Stimulated activated CD8-positive, alpha-beta memory T cell treated with anti-CD3 and anti-CD28 coated beads, Interleukin-15, amount 100 ng/mL, for 4 hours (primary cell): ENCODE measurements at regions not wholly inside any gene's neighbourhood (a gene's known extent, or its start where the extent isn't known, plus 50 kb on each side); places are given as distances from the start of the nearest gene placed in this dataset.

Source experiments
- DNase-seq, 2 donors: peaks; one replicate each; pipeline ENCODE4 v3.0.0-alpha.2; 2020; ENCODE audit warnings: low read depth in 2 of 2

DNA sequence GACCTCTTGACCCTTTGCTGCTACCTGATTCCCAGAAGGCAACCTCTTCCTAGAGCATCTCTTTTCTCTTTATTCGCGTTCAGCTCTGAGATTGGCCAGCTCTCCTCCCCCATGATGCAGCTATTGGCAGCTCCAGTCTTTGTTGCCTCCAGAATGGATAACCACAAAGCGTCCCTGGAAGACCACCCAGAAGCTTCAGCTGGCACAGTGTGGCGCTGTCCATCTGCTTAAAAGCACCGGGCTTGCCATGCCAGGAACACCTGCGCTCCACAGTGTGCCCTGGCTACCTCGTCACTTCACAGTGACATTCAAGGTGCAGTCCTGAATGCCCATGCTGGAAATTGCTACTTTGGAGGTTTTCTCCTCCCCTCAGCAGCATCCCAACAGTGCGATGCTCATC, 353.9 kb downstream of the LMO4 start:
- DNase-seq, result no peak

DNA sequence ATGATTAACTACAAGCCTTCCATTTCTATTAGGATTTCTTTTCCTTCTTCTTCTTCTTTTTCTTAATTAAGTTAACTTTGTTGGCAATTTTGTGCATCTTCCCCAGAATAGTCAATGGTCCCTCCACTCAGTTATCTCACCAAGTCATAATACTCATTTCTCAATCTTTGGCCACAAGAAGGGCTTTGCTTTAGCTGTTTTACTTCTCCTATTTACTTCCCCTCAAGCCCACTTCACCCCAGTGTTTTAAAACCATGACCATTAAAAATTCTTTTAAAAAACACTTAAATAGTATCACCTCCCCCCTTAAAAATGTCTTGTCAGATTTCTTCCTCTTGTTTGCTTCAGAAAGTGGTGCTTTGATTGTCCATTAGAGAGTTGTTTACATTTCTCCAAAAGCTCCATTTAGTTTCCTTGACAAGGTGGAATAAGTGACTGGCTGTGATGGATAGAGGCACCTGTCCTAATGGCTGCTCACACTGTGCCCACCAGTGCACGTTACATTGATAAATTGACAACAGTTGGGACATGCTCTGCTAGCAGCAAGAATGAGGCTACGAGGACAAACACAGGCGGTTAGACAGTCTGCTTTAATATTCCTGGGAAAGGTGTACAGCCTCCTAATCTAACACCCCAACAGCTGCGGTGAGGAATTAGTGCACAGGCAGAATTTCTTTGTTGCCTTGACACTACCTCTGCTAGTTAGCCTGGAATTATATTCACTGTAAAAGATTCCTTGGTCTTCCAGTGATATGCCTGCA, 354.7 kb downstream of the LMO4 start:
- DNase-seq, result no peak

DNA sequence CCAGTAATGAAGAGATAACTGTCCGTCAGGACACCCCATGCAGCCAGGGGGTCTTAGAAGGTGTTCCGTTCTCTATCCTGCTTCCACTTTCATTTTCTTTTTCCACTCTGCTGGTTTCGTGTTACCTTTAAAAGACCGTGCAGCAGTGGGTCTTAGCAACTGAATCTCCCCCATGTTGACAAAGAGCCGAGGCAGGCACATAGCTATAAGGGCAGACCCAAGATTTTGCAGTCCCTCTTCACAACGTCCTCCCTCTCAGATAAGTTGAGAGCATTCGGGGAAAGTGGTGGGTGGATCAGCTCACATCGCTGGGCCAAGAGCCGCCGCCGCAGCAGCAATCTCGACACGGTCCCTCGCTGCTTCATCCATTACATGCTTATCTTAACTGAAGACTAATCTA, 355.5 kb downstream of the LMO4 start:
- DNase-seq, result no peak

DNA sequence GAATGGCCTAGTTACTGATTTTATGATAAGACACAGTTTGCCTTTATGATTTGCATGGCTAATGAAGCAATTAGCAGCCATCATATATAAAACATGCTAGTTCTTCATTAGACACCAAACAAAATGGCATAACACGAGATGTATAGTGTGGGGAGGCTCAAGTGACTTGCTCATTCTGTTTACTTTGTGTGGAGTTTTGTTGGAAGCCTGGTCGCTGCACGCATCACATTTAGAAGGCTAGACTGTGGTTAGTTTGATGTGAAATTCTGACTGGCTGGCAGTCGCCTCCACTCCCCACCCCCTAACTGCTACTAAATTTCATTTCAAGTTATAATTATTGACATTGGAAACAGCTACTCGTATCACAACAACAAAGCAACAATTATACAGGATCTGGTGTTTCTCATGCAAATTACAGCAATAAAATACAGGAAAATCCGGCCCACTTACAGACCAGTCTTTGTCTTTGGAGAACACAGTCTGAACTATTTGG, 356.1 kb downstream of the LMO4 start:
- DNase-seq, result no peak

DNA sequence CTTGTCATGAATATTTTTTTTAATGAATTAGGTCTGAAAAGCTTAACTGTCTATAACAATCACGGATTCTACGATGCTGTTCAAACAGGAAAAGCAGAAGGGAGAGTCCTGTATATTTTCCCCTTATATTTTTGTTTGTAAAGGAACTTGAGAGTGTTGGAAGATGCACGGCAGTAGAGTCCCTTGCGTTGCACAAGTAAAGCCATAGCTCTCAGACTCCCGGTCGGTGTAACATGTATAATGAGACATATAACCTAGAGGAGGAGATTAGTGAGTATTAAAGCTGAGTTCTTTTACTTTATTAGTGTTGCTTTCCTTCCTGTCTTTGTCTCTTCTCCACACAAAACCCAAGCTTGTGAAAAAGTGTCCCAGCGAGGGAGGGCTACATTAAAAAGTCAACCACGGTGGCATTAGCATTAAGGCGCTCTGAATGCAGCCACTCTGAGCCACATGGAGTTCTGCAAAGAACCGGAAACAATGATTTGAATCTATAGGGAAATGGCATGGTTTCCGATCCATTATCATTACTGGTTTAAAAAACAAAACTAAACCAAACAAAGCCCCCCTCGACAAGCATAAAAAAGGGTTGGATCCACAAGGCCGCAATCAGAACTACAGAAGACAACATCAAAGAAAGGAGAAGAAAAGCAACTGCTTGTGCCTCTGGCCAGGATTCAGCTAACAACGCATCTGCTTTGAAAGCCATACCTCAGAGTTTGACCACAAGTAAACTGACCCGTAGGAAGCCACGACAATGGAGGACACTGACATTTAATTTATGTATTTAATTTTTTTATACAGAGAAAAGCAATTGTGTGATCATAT, 356.8 kb downstream of the LMO4 start:
- DNase-seq, result no peak

DNA sequence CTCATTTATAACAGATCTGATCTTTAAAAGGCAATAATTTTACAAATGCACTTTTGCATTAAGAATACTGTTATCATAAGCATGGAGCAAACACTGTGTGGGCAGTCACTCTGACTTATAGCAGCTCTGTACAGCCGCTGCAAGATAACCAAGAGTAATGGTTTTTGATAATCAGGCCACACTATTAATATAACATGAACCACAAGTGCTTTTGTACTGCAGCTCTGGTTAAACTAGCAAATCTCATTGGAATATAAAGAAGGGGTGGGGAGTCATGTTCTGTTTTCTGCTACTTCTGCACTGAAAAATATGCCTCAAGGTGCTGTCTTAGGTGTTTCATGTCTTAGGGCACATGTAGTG, 357.4 kb downstream of the LMO4 start:
- no peak for DNase-seq

DNA sequence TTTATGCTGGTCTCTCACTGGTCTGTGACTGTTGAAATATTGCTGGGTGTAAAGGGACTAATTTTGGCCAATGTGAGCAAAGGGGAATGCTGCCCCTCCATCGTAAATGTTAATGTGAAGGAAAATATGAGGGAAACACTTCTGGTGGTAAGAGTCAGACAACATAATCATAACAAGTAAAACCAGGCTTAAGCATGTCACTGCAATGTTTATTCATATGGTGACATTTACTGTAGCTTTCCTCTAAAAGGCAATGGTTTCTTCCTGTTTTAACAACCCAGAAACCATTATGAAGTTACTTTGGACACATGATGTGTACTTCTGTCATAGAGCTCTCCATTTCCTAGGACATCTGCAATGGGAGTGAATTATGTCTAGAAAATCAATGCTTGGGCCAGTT, 358.0 kb downstream of the LMO4 start:
- no peak for DNase-seq

DNA sequence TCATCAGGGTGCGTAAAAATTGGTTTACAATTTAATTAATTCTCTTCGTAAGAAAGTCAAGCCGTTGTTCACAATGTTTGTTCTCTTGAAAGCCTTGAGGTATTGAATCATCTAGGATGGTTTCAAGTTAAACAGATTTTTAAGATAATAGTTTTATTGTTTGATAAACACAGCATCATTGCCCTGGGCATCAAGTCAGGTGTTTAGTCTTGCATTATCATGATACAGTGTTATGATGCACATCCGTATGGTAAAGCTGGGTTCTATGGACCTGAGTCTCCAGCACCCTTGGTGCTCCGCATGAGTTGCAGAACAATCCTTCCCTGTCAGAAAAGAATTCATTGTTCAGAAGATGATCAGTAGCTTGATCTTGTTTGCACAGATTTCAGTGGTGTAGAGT, 359.5 kb downstream of the LMO4 start:
- DNase-seq, result no peak

DNA sequence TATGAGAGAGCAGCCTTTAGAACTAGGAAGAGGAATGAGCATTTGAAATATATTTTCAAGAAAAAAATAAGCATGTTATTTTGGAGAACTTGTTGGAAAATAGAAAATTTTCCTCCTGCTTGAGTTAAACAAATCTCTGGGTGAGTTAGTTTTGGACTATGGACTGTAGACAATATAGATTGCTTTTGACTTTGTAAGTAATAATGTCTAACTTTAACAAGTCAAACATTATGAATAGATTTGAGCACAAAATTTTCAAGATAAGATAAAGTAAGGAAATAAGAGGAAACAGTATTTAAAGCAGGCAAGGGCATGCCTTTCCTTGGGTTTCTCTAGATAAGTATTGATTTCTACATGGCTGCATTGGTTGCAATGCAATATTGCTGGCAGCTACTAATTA, 360.8 kb downstream of the LMO4 start:
- DNase-seq, result no peak

DNA sequence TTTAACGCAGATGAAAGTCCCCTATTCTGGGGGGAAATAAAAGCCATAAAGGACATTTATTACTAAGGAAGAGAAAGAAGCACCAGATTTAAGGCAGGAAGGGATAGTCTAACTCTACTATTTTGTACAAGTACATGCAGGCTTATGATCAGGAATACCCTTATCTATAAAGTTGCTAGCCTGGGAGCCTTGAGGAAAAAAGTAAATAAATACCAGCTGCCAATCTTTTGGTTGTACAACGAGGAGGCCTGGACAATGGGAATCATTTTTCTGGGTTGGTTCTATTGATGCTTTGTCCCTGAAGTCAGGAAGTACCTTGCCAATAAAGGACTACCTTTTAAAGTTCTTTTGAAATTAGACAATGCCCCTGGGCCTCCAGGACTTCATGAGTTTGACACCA, 367.8 kb downstream of the LMO4 start:
- DNase-seq, result no peak

DNA sequence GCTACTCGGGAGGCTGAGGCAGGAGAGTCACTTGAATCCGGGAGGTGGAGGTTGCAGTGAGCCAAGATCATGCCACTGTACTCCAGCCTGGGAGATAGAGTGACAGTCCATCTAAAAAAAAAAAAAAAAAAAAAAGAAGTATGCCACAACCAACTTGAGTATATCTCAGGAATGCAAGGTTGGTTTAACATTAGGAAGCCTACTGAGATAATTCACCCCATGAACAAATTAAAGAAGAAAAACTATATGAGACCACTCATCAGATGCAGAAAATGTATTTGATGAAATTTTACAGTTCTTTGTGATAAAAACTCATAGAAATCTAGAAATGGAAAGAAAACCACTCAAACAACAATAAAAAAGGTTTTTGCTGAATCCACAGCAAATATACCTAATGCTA, 373.8 kb downstream of the LMO4 start:
- no peak for DNase-seq

DNA sequence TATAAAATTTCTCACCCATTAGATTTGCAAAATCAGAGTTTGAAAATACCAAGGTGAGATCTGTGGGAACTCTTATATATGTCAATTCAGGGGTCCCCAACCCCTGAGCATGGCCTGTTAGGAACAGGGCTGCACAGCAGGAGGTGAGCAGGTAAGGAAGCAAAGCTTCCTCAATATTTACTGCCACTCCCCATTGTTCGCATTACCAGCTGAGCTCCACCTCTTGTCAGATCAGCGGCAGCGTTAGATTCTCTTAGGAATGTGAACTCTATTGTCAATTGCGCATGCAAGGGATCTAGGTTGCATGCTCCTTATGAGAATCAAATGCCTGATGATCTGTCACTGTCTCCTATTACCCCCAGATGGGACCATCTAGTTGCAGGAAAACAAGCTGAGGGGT, 376.6 kb downstream of the LMO4 start:
- no peak for DNase-seq

DNA sequence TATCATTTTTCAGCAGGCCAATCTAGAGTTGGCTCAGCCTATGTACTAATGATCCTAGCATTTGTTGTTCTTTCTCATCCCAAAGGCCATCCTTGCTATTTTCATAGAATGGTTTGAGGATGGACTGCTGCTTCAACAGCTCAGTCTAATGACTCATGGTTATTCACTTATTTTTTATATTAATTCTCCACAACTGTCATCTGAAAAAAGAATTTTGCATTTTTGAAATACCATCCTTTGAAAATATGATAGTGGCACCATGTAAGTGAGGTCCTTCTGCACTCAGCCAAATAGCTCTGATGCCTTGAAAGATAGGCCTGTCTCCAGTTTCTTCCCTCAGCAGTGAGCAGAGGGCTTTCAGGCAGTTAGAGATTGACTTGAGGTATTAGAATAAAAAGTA, 377.5 kb downstream of the LMO4 start:
- DNase-seq, result no peak

DNA sequence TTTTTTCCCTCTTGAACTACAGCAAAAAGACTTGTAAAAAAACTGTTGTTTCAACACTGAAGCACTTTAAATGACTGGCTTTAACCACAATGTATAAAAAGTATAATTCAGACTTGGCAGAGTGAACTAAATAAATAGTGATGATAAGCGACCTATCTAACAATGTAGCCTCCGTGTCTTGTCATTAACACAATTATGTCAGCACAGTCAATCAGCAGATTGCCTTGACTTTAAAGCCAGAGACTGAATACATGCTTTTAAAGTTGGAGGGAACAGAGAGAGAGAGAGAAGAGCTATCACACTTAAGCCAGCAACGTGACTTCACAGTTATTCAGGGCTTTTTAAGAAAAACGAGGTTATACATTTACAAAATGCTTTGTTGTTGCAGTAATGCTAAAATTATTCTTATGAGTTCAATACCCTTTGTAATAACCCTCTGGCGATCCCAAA, 378.1 kb downstream of the LMO4 start:
- no peak for DNase-seq

DNA sequence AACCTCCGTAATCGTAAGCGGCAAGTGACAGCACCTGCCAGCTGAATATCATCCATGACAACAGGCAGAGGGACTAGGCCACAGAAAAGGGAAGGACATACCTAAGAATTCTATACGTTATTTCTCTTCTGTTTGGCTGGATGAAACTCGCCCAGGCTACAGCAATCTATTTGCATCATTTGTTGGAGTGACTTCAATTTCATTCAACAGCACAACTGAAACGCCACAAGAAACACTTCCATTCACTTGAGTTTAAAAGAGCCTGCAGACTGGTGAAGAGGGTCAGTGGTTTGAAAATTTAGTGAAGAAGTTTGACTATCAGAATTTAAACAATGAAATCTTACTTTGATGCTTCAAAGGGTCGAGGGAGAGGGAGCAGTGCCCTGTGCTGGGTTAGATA, 378.7 kb downstream of the LMO4 start:
- DNase-seq, result no peak

DNA sequence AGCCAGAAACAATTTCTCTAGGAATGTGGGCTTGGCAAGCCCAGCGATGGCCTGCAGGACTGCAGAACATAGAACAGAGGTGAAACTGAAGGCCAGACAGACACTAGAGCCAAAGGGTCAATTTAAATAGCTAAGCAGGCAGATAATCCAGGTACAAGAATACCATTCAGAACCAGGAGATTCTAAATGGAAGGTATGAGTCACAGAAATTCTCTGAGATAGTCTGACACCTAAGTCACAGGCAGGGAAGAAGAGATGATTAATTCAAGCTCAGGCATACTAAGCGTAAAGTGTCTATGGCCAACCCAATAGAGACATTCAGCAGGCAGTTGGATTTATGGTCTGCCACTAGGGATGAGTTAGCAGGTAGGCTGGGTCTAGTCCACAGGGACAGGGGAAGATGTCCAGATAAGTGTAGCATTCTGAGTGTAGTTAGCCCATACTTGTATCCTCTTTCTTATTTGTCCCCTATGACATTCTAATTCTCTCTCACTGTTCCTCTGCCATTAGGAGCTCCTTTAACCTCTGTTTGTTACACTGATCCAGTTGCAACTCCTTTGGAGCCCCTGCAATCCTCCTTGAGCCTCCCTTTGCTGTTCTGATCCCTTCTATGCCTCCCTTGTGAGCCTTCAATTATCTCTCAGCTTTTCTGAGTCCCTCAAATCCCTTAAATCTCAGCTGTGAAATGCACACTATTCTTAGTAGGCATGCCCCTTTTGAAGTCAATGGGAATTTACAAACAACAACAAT, 383.8 kb downstream of the LMO4 start:
- no peak for DNase-seq

DNA sequence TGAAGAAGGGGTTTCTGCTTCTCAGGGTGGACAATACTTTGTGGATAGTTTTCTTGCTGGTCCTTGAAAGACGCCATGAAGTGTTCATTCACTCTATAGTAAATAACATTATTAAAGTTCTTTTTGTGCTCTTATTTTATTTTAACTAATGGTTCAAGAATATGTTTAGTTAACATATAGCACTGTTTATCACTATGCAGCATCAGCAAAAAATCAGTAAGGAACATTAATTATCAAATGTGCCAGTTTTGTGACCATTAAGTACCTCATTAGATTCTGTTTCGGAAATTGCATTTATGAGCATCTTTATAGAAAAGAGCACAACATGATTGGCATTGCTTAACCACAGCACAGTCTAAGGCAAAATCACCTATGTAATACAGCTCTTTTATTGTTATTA, 385.6 kb downstream of the LMO4 start:
- DNase-seq, result no peak

DNA sequence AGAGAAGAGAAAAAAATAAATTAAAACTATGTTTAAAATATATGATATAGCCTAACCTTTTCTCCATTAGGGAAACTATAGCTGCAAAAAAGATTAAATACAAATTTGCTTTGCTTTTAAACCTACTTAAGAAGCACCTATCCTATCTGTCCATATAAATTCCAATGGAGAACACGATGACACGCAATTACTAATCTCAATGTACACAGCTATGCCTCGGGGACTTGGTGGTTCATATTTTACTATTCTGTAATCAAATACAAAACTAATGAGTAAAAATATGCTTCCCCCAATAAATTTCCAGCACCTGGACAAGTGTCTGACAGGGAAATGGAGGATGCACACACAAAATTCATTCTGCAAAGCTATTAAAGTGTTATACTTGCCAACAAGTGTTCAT, 386.4 kb downstream of the LMO4 start:
- no peak for DNase-seq

DNA sequence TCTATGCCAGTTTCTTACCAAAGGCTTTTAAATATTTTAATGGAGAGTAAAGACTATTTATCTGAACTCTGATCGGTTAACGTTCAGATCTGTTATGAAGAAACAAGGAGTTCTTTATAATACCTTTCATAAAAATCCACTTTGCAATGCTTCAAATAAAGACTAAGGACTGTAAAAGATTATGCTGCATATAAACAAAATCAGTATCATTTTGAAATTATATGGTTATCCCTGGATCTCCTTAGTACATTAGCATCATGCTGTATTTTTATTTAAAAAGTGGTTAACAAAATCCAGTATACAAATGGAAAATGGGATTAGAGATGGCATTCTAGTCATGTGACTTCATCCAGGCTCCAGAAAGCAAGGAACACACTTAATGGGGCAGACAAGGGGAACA, 386.8 kb downstream of the LMO4 start:
- no peak for DNase-seq

DNA sequence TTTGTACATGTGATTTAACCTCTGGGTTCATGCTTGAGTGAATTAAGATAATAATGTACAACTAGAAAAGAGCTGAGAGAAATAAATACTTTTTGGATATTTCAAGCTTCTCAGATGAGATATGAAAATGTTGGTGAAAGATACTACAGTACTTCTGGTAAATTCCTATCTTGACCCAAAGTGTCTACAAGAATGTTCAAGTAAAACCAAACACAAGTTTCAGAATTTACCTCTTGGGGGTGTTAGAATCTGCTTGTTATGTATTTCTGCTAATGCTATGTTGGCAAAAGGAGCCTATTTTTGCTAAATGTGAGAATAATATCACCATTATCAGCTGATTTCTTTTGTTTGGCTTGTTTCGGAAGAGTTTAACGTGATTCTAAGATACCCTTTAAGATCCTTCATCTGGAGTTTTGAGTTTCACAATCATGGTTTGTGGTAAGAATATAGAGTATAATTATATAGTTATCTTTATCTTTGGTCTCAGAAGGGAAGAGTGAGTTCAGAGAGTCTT, 388.5 kb downstream of the LMO4 start:
- no peak for DNase-seq

DNA sequence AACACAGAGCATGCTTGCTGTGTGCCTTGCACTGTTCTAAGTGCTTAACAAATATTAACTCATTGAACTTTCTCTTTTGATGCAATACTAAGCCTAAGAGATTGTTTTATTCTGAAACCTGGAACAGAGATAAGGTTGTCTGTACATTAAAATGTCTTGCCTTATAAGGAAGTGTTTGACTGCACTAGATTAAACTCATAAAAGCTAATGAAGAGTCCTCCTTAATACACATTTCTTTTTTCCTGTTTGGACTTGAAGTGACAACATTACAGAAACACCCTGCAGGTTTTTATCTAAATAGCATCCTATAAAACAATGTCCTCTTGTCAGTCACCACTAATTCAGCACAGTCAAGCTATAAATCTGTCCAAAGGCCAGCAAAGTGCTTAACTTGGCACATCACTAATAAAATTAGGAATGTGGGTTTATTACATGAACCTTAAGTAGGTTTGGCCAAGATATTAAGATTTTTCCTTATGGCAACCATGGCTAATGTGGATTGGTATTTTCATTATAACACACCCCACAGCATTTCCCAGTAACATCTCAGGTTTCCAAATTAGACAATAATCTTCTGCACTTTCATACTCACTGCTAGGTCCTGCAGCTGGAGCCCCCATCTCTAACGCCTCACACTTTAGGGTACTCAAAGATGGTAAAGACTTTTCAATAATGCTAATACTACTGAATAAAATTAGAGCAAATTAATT, 389.7 kb downstream of the LMO4 start:
- no peak for DNase-seq

DNA sequence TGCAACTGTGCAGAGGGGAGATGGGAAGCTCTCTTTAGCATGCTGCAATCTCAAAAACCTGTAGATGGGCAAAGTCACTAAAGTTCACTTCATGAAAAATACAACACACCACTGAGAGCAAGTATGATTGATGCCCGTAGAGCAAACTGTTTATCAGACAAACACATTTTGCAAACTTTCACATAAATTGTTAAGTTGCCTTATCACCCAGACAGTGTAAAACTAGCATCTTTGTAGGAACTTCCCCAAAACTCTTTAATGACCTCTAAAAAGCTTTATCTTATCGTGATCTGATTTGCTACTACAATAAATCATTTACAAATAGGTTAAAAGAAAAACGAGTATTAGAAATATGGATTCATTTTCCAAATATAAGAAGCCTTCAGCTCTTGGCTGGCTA, 391.0 kb downstream of the LMO4 start:
- DNase-seq, result no peak
